Epithelial cell of esophagus (primary cell): ENCODE measurements at regions not wholly inside any gene's neighbourhood (a gene's known extent, or its start where the extent isn't known, plus 50 kb on each side); places are given as distances from the start of the nearest gene placed in this dataset.
A peak's percentile ranks its signal among the peaks of the same experiment; 100 is the strongest.

Experiments used
- DNase-seq: peaks from one replicate; pipeline ENCODE4 v3.0.0; 2010; ENCODE audit warnings: low read depth
- H3K4me3 ChIP-seq: 2 replicates; pipeline ENCODE4 v1.5.1; 2011; ENCODE audit warnings: mild to moderate bottlenecking, low read length, control low read depth
- CTCF ChIP-seq: IDR thresholded peaks from 2 replicates; pipeline ENCODE4 v1.5.1; 2011; ENCODE audit warnings: low read depth, mild to moderate bottlenecking, low read length, control low read depth, inconsistent platforms; ENCODE audit not compliant: insufficient read depth; ENCODE audit errors: missing control alignments

- DNase-seq, result no peak
- TF ChIP-seq CTCF, result no peak
- H3K4me3 ChIP-seq, result no peak overlapping the region
These were observed 76.2 kb upstream of the MIER3 start for GRCh38 chr5:57028161-57028560.

- peak; percentile 36 for DNase-seq
- no peak overlapping the region for H3K4me3 ChIP-seq
- TF ChIP-seq CTCF, result no peak
These were observed 80.2 kb upstream of the MIER3 start for GRCh38 chr5:57032151-57032551.

- no peak for TF ChIP-seq CTCF
- H3K4me3 ChIP-seq, result no peak overlapping the region
- DNase-seq, result peak; percentile 87
These were observed 81.2 kb upstream of the MIER3 start for GRCh38 chr5:57033103-57033502.

- TF ChIP-seq CTCF, result no peak
- peak; percentile 55 for DNase-seq
- no peak overlapping the region for H3K4me3 ChIP-seq
These were observed 81.6 kb upstream of the MIER3 start for GRCh38 chr5:57033503-57033902.

GRCh38 chr5:57034201-57034916 lies 82.4 kb upstream of the MIER3 start:
- DNase-seq, result peak; percentile 9
- no peak for TF ChIP-seq CTCF

GRCh38 chr5:57035955-57036354 lies 84.0 kb upstream of the MIER3 start:
- no peak for DNase-seq
- H3K4me3 ChIP-seq, result no peak overlapping the region
- TF ChIP-seq CTCF, result no peak

More at GRCh38 chr5:57034201-57034916, 82.4 kb upstream of the MIER3 start:
- no peak overlapping the region for H3K4me3 ChIP-seq

GRCh38 chr5:57036761-57037160 lies 84.8 kb upstream of the MIER3 start:
- no peak for TF ChIP-seq CTCF
- DNase-seq, result no peak
- H3K4me3 ChIP-seq, result no peak overlapping the region
